ENCODE measurements at regions not wholly inside any gene's neighbourhood (a gene's known extent, or its start where the extent isn't known, plus 50 kb on each side); places are given as distances from the start of the nearest gene placed in this dataset.

DNA sequence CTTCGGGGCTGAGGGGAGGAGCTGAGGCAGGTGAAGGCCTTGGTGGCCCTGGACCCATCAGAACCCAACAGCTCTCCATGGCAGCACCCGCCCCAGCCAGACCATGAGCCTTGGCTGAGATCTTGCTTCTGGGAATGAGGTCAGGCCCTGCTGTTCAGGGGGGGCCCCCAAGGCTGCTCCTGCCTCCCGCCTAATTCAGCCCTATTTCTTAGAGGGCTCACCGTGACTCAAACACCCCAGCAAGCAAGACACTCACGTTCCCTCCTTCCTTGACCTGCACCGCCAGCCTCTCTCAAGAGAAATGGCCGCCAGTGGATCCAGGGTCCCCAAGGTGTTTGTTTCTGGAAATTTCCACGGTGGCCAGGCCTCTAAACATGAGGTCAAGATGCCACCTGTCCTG lies 61.4 kb upstream of the PPP1R26 start:
- WGBS (ENCODE audit: extremely low coverage, insufficient coverage, low lambda C conversion rate) = no CpG with 5 or more reads among the region's 8 CpGs
- no peak overlapping the region for H3K4me2 ChIP-seq (ENCODE audit: low read length)
- no peaks in the 10 kb centered on the region for H3K36me3 ChIP-seq (ENCODE audit: control insufficient read depth, insufficient read depth, low read length)
- DNase-seq = no peak
- H3K27ac ChIP-seq (ENCODE audit: low read depth, low read length) = no peak overlapping the region
- H3K79me2 ChIP-seq (ENCODE audit: control insufficient read depth, insufficient read depth, low read length) = no peaks in the 10 kb centered on the region
- no peak overlapping the region for H2BK120ac ChIP-seq (ENCODE audit: low read depth, low read length)
- H3K23ac ChIP-seq (ENCODE audit: low read length) = no peak overlapping the region
- no peak overlapping the region for H4K5ac ChIP-seq (ENCODE audit: low read length)
- no peak overlapping the region for H2BK15ac ChIP-seq (replicated peaks; ENCODE audit: low read depth)
- H3K27me3 ChIP-seq (ENCODE audit: insufficient read depth, low read length, poor library complexity) = no peaks in the 10 kb centered on the region
- no peak overlapping the region for H2BK5ac ChIP-seq (ENCODE audit: low read length)
- no peak overlapping the region for H3K56ac ChIP-seq (ENCODE audit: low read length)
- H3K4me3 ChIP-seq (ENCODE audit: low read length) = no peak overlapping the region
- H3K18ac ChIP-seq (ENCODE audit: low read length) = no peak overlapping the region
- H3K79me1 ChIP-seq (ENCODE audit: low read length) = no peaks in the 10 kb centered on the region
- H2AK5ac ChIP-seq (ENCODE audit: low read length) = no peak overlapping the region
- H3K9ac ChIP-seq (ENCODE audit: low read length) = no peak overlapping the region
- no peak overlapping the region for H4K8ac ChIP-seq (ENCODE audit: low read depth, low read length)
- no peak overlapping the region for H3K4ac ChIP-seq (ENCODE audit: low read depth, low read length)
- no peaks in the 10 kb centered on the region for H3K4me1 ChIP-seq (ENCODE audit: control insufficient read depth, low read depth, low read length)

DNA sequence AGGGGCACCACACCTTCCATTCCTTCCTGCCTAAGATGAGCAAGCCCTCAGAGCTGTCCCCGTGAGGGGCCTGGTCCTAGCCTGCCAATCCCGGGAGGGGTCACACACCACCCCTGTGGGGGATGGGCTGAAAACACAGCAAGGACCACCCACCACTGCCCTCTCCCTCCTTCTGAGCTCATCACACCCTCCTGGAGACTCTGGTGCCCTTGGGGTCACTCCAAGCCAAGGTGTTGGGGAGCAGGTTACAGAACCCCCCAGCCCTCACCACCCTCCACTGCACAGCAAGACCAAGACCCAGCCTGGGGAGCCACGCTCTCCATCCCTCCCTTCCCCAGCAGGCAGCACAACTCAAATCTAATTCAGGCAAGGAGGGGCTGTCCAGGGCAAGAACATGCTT lies 60.5 kb upstream of the PPP1R26 start:
- Histone ChIP-seq H3K4me1 (ENCODE audit: control insufficient read depth, low read depth, low read length) (no peaks in the 10 kb centered on the region), H3K79me1 (ENCODE audit: low read length) (no peaks in the 10 kb centered on the region), H2AK5ac (ENCODE audit: low read length) (no peak overlapping the region), H3K27me3 (ENCODE audit: insufficient read depth, low read length, poor library complexity) (no peaks in the 10 kb centered on the region), H3K9ac (ENCODE audit: low read length) (no peak overlapping the region), H3K79me2 (ENCODE audit: control insufficient read depth, insufficient read depth, low read length) (no peaks in the 10 kb centered on the region), H3K23ac (ENCODE audit: low read length) (no peak overlapping the region), H3K27ac (ENCODE audit: low read depth, low read length) (no peak overlapping the region), H3K36me3 (ENCODE audit: control insufficient read depth, insufficient read depth, low read length) (no peaks in the 10 kb centered on the region), H2BK5ac (ENCODE audit: low read length) (no peak overlapping the region), H4K8ac (ENCODE audit: low read depth, low read length) (no peak overlapping the region), H3K4me2 (ENCODE audit: low read length) (no peak overlapping the region), H3K56ac (ENCODE audit: low read length) (no peak overlapping the region), H2BK15ac (replicated peaks; ENCODE audit: low read depth) (no peak overlapping the region), H3K4me3 (ENCODE audit: low read length) (no peak overlapping the region), H2BK120ac (ENCODE audit: low read depth, low read length) (no peak overlapping the region), H3K4ac (ENCODE audit: low read depth, low read length) (no peak overlapping the region), H3K18ac (ENCODE audit: low read length) (no peak overlapping the region), H4K5ac (ENCODE audit: low read length) (no peak overlapping the region)
- no CpG with 5 or more reads among the region's 3 CpGs for WGBS (ENCODE audit: extremely low coverage, insufficient coverage, low lambda C conversion rate)
- no peak for DNase-seq

DNA sequence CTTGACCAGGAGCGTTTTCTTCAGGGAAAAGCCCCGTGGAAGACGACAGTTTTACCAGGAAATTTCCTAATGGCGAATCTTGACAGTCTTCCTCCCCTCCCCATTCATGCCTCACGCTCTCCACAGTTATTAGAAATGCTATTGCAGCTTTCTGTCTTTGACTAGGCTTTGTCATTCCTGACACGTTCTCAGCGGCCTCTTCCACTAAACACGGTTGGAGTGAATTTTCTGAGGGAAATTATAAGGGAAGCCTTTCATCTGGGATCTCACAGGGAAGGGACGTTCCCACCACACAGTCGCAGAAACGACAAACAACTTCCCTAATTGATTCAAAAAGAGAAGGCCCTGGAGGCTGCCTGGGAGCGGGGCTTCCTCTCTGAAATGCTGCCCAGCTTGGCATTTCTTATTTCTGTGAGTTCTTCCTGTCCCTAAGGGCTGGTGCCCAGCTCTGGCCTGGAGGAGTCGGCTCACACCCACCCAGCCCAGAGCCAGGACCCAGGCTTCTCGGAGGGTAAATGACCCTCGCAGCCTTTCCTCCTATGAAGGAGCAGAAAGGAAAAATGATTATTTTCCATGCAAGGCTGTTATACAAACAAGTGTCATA lies 57.1 kb upstream of the PPP1R26 start:
- H3K4me2 ChIP-seq (ENCODE audit: low read length) = no peak overlapping the region
- no peaks in the 10 kb centered on the region for H3K27me3 ChIP-seq (ENCODE audit: insufficient read depth, low read length, poor library complexity)
- H4K8ac ChIP-seq (ENCODE audit: low read depth, low read length) = no peak overlapping the region
- no peaks in the 10 kb centered on the region for H3K4me1 ChIP-seq (ENCODE audit: control insufficient read depth, low read depth, low read length)
- H3K79me1 ChIP-seq (ENCODE audit: low read length) = no peaks in the 10 kb centered on the region
- H3K9ac ChIP-seq (ENCODE audit: low read length) = no peak overlapping the region
- no peak overlapping the region for H3K18ac ChIP-seq (ENCODE audit: low read length)
- H4K5ac ChIP-seq (ENCODE audit: low read length) = no peak overlapping the region
- H3K27ac ChIP-seq (ENCODE audit: low read depth, low read length) = no peak overlapping the region
- no peak overlapping the region for H3K4me3 ChIP-seq (ENCODE audit: low read length)
- no peak overlapping the region for H3K23ac ChIP-seq (ENCODE audit: low read length)
- H2BK120ac ChIP-seq (ENCODE audit: low read depth, low read length) = no peak overlapping the region
- H3K4ac ChIP-seq (ENCODE audit: low read depth, low read length) = no peak overlapping the region
- DNase-seq = no peak
- no peak overlapping the region for H3K56ac ChIP-seq (ENCODE audit: low read length)
- no peaks in the 10 kb centered on the region for H3K79me2 ChIP-seq (ENCODE audit: control insufficient read depth, insufficient read depth, low read length)
- no CpG with 5 or more reads among the region's 15 CpGs for WGBS (ENCODE audit: extremely low coverage, insufficient coverage, low lambda C conversion rate)
- no peak overlapping the region for H2AK5ac ChIP-seq (ENCODE audit: low read length)
- no peaks in the 10 kb centered on the region for H3K36me3 ChIP-seq (ENCODE audit: control insufficient read depth, insufficient read depth, low read length)
- H2BK15ac ChIP-seq (replicated peaks; ENCODE audit: low read depth) = no peak overlapping the region
- no peak overlapping the region for H2BK5ac ChIP-seq (ENCODE audit: low read length)

DNA sequence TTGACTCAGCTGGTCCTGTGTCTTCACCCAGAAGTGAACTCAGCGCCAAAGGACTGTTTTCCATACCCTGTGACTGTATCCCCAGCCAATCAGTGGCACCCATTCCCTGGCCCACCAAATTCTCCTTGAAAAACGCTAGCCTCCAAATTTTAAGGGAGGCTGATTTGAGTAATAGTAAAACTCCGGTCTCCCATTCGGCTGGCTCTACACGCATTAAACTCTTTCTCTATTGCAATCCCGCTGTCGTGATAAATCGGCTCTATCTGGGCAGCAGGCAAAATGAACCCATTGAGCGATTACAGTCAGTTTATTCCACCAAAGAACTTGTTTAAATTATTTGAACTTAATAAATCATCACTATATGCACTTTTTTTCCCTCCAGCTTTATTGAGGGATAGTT lies 55.9 kb upstream of the PPP1R26 start:
- Histone ChIP-seq H4K5ac (ENCODE audit: low read length) (no peak overlapping the region), H4K8ac (ENCODE audit: low read depth, low read length) (no peak overlapping the region), H3K4ac (ENCODE audit: low read depth, low read length) (no peak overlapping the region), H3K79me1 (ENCODE audit: low read length) (no peaks in the 10 kb centered on the region), H3K4me2 (ENCODE audit: low read length) (no peak overlapping the region), H3K36me3 (ENCODE audit: control insufficient read depth, insufficient read depth, low read length) (no peaks in the 10 kb centered on the region), H3K4me3 (ENCODE audit: low read length) (no peak overlapping the region), H3K18ac (ENCODE audit: low read length) (no peak overlapping the region), H2BK120ac (ENCODE audit: low read depth, low read length) (no peak overlapping the region), H3K27ac (ENCODE audit: low read depth, low read length) (no peak overlapping the region), H3K4me1 (ENCODE audit: control insufficient read depth, low read depth, low read length) (no peaks in the 10 kb centered on the region), H2BK5ac (ENCODE audit: low read length) (no peak overlapping the region), H3K23ac (ENCODE audit: low read length) (no peak overlapping the region), H2BK15ac (replicated peaks; ENCODE audit: low read depth) (no peak overlapping the region), H3K27me3 (ENCODE audit: insufficient read depth, low read length, poor library complexity) (no peaks in the 10 kb centered on the region), H3K9ac (ENCODE audit: low read length) (no peak overlapping the region), H3K79me2 (ENCODE audit: control insufficient read depth, insufficient read depth, low read length) (no peaks in the 10 kb centered on the region), H2AK5ac (ENCODE audit: low read length) (no peak overlapping the region), H3K56ac (ENCODE audit: low read length) (no peak overlapping the region)
- WGBS (ENCODE audit: extremely low coverage, insufficient coverage, low lambda C conversion rate) = no CpG with 5 or more reads among the region's 9 CpGs
- no peak for DNase-seq
